Heart left ventricle (tissue), 13 donors: ENCODE measurements at regions not wholly inside any gene's neighbourhood (a gene's known extent, or its start where the extent isn't known, plus 50 kb on each side); places are given as distances from the start of the nearest gene placed in this dataset.

Source experiments
- CTCF ChIP-seq, 12 donors: fragments of 200-600 bp; sonication (generic) in 4 of 12; IDR thresholded peaks; one replicate each; pipeline versions ENCODE4 v1.5.0 to v1.8.0; 2018 to 2022; ENCODE audit warnings: antibody characterized with exemption in 12 of 12, mild to moderate bottlenecking in 5 of 12
- POLR2A ChIP-seq, 2 donors: fragments of 450-650 bp; IDR thresholded peaks; one replicate each; pipeline ENCODE4 v1.6.1; 2017; ENCODE audit warnings: antibody characterized with exemption in 2 of 2, mild to moderate bottlenecking in 2 of 2, moderate library complexity in 2 of 2
- donor health status: ischemic (EF 13 %, LVEDD 7.1; RV severe dilation, severe dysfunction).
- donor health status: DM: no; HTN: yes; CAD: no.
- donor health status: DM: no; HTN: no; CAD: no.
- donor health status: ischemic (EF 25% LVEDD 6.9; RV normal size, moderate dysfunction).
- donor health status: ischemic (EF 25% LVEDD 5.7; RV mildly dilated, moderate dysfunction).
- donor health status: ischemic (EF 35%, LVEDD 5.7; RV mildly dilated, moderate dysfunction).
- donor health status: nonischemic (EF 11% LVEDD 7.7; RV severe dilation, severe dysfunction).
- donor health status: DM: yes; HTN: yes; CAD: no.
- donor health status: PGD.
- donor health status: ischemic (EF 29% LVEDD 5.4; RV normal size, mild dysfunction).
- donor health status: nonischemic (EF 23%, LVEDD 6.1; RV moderate dilation, normal function).

DNA sequence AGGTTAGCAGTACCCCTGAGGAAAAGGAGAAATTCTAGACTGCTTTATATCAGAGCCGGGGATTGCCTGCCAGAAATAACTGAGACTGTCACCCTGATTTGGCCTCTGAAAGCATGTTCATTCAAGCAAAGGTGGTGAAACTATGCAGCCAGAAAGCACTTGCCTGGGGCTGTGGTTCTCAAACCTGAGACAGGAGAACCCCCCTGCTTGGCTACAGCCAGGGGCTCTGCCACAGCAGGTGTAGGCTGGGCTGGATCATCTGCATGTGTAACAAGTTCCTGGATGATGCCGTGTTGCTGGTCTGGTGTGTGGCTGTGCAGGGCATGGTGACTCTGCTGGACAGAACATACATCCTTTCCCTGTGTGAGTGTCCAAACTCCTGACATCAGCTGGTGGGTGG lies 157.8 kb downstream of the NXNL2 start:
- TF ChIP-seq POLR2A (IDR thresholded peaks at IDR 0.05) = no peak
- TF ChIP-seq CTCF (IDR thresholded peaks at IDR 0.05) = no peak
